Ishikawa (cell line): ENCODE measurements at regions not wholly inside any gene's neighbourhood (a gene's known extent, or its start where the extent isn't known, plus 50 kb on each side); places are given as distances from the start of the nearest gene placed in this dataset.

Experiments used
- CEBPB ChIP-seq: IDR thresholded peaks from 2 replicates; pipeline ENCODE4 v1.6.1; 2012
- CREB1 ChIP-seq: IDR thresholded peaks from 2 replicates; pipeline ENCODE4 v1.6.1; 2012; ENCODE audit warnings: low read depth
- EGR1 ChIP-seq: IDR thresholded peaks from 2 replicates; pipeline ENCODE4 v1.6.1; 2012
- EP300 ChIP-seq: IDR thresholded peaks from 2 replicates; pipeline ENCODE4 v1.6.1; 2012; ENCODE audit warnings: borderline replicate concordance
- FOXM1 ChIP-seq: IDR thresholded peaks from 2 replicates; pipeline ENCODE4 v1.6.1; 2012; ENCODE audit warnings: low read depth, borderline replicate concordance
- NFIC ChIP-seq: IDR thresholded peaks from 2 replicates; pipeline ENCODE4 v1.6.1; 2012
- RAD21 ChIP-seq: IDR thresholded peaks from 2 replicates; pipeline ENCODE4 v1.6.1; 2012; ENCODE audit warnings: low read depth
- TAF1 ChIP-seq: IDR thresholded peaks from 2 replicates; pipeline ENCODE4 v1.6.1; 2012; ENCODE audit warnings: low read depth, mild to moderate bottlenecking
- TCF12 ChIP-seq: IDR thresholded peaks from 2 replicates; pipeline ENCODE4 v1.6.1; 2012; ENCODE audit warnings: low read depth
- TEAD4 ChIP-seq: IDR thresholded peaks from 2 replicates; pipeline ENCODE4 v1.6.1; 2012
- YY1 ChIP-seq: IDR thresholded peaks from 2 replicates; pipeline ENCODE4 v1.6.1; 2012; ENCODE audit warnings: low read depth
- ZBTB7A ChIP-seq: IDR thresholded peaks from 2 replicates; pipeline ENCODE4 v1.6.1; 2012; ENCODE audit warnings: low read depth
- TF ChIP-seq, protein P1 (sequence below): IDR thresholded peaks from 2 replicates; pipeline ENCODE4 v1.6.1; 2012; ENCODE audit warnings: low read depth, mild to moderate bottlenecking
- TF ChIP-seq, protein P2 (sequence below): IDR thresholded peaks from 2 replicates; pipeline ENCODE4 v1.6.1; 2012
- TF ChIP-seq, protein P3 (sequence below): IDR thresholded peaks from 2 replicates; pipeline ENCODE4 v1.6.1; 2012

DNA sequence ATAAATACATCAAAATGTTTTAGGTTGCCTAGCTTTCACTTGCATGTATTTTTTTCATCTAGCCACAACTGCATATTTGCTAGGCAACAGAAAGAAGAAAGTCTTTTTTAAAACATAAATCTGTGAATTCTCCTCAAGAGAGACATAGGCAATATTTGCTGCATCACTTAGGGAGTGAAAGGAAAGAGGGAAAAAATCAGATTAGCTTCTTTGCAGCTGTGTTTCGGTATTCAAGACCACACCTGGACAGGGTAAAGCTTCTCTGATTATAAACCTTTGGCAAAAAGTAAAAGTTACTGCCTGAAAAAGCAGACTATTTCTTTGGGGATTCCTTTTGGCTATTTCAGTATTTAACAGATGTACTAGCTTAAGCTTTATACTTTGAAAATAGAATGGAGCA, 280.9 kb upstream of the ZSWIM2 start:
- TF ChIP-seq, protein P1, sequence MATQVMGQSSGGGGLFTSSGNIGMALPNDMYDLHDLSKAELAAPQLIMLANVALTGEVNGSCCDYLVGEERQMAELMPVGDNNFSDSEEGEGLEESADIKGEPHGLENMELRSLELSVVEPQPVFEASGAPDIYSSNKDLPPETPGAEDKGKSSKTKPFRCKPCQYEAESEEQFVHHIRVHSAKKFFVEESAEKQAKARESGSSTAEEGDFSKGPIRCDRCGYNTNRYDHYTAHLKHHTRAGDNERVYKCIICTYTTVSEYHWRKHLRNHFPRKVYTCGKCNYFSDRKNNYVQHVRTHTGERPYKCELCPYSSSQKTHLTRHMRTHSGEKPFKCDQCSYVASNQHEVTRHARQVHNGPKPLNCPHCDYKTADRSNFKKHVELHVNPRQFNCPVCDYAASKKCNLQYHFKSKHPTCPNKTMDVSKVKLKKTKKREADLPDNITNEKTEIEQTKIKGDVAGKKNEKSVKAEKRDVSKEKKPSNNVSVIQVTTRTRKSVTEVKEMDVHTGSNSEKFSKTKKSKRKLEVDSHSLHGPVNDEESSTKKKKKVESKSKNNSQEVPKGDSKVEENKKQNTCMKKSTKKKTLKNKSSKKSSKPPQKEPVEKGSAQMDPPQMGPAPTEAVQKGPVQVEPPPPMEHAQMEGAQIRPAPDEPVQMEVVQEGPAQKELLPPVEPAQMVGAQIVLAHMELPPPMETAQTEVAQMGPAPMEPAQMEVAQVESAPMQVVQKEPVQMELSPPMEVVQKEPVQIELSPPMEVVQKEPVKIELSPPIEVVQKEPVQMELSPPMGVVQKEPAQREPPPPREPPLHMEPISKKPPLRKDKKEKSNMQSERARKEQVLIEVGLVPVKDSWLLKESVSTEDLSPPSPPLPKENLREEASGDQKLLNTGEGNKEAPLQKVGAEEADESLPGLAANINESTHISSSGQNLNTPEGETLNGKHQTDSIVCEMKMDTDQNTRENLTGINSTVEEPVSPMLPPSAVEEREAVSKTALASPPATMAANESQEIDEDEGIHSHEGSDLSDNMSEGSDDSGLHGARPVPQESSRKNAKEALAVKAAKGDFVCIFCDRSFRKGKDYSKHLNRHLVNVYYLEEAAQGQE = no peak
- TF ChIP-seq EGR1 (no peak), FOXM1 (no peak), CREB1 (no peak), TAF1 (no peak), EP300 (no peak), TCF12 (no peak), NFIC (no peak), ZBTB7A (no peak), TEAD4 (no peak), YY1 (no peak), CEBPB (no peak), RAD21 (no peak)
- TF ChIP-seq, protein P2, sequence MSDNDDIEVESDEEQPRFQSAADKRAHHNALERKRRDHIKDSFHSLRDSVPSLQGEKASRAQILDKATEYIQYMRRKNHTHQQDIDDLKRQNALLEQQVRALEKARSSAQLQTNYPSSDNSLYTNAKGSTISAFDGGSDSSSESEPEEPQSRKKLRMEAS = no peak
- TF ChIP-seq, protein P3, sequence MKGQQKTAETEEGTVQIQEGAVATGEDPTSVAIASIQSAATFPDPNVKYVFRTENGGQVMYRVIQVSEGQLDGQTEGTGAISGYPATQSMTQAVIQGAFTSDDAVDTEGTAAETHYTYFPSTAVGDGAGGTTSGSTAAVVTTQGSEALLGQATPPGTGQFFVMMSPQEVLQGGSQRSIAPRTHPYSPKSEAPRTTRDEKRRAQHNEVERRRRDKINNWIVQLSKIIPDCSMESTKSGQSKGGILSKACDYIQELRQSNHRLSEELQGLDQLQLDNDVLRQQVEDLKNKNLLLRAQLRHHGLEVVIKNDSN = no peak

DNA sequence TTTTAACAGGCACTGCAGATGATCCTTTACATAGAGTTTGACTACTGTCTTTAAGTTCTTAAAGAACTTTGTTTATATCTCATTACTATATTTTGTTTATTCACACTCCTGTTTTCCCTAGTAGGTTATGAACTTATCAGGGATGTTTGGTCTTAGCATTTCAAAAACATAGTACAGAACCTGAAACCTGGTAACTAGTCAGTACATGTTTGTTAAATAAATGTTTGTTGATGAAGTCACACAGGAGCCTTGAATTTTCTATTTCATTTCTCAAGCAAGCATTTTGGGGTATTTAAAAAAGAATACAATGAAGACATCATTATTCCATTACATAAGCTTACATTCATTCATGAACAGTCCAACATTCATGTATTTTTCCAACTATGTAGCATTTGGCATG, 280.3 kb upstream of the ZSWIM2 start:
- TF ChIP-seq, protein P1 = no peak
- TF ChIP-seq NFIC (no peak), YY1 (no peak), ZBTB7A (no peak)

DNA sequence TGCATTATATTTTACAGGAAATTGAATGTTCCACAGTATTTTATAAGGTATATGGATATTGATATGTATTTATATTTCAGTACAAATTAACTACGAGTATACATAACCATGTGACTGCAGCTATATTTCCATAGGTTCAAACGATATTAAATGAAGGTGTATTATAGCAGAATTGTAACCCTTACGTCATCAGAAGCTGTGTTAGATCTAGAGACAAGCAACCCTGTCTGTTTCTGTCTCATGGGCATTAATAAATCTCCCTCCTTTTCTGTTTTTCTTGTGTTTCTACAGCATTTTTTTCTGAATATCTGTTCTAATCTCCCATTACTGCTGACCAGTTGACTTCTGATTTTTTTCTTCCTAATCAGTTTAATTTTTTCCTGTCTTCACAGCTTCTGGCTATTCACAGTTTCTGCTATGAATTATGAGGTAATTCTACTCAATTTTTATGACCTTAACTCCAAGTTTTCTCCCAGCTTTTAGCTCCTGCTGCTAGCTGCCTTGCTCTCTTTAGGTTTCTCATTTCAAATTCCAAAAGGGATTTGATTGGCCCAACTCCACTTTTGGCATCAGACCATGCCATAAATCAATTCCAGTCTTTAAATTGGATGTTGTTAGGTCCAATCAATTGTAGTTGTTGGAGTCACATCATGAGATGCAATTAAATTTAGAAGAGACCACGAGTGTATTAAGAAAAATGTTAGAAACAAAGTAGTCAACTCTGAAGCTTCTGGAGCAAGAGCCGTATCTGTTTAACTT, 277.5 kb upstream of the ZSWIM2 start:
- no peak for TF ChIP-seq YY1
- no peak for TF ChIP-seq RAD21
- no peak for TF ChIP-seq CEBPB
- no peak for TF ChIP-seq TCF12
- TF ChIP-seq EP300 = no peak
- no peak for TF ChIP-seq NFIC
- TF ChIP-seq TAF1 = no peak
- TF ChIP-seq TEAD4 = no peak

DNA sequence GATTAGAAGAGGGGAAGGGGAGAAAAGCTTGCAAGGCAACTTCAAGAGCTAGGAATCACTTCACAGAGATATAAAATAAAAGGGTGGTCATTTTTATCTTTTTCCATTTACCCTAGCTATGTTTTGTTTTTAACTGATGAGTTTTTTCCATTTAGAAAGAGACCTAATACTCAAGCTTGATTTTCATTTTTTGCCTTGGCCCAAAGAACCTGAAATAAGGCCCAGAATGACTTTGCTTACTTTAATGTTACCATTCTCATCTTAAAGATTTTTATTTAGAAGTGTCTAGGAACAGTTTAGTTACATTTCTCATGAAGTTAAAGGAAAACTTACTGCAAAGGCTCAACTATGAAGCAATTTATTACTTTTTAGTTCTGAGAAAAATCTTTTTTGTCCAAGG, 276.3 kb upstream of the ZSWIM2 start:
- TF ChIP-seq TEAD4 = no peak
- TF ChIP-seq, protein P1 = no peak
- TF ChIP-seq NFIC = no peak
- TF ChIP-seq ZBTB7A = no peak
- TF ChIP-seq, protein P3 = no peak
- no peak for TF ChIP-seq EP300

DNA sequence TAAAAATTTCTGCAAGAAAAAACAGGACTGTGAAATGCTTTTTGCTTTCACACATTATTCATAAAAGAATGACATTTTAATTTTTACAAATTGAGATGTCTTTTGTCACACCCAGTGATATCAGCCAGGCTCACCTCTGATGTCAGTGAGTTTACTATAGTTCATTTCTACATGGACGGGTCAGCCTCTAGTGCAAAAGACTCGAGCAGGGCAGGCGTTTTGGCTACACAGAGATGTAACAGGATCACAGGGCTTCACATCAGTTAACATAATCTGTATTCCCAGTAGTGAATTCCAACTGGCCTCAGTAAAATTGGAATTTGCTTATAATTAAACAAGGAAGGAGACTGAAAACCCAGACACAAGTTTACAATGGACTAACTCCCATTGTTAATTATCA, 275.6 kb upstream of the ZSWIM2 start:
- TF ChIP-seq, protein P2 = no peak
- TF ChIP-seq TEAD4 (no peak), ZBTB7A (no peak), EP300 (no peak), CEBPB (no peak), CREB1 (no peak), TAF1 (no peak), FOXM1 (no peak), NFIC (no peak), RAD21 (no peak), TCF12 (no peak), YY1 (no peak), EGR1 (no peak)
- TF ChIP-seq, protein P1 = no peak
- TF ChIP-seq, protein P3 = no peak
